HG03571 (cell line): ENCODE measurements at regions not wholly inside any gene's neighbourhood (a gene's known extent, or its start where the extent isn't known, plus 50 kb on each side); places are given as distances from the start of the nearest gene placed in this dataset.
"Not testable (repeated sequence)": the region's sequence is repeated elsewhere in the genome, so short reads cannot be mapped to it uniquely, and the experiment has no call there.

ENCODE experiments used
- ATAC-seq: cut with Tn5 transposase; IDR thresholded peaks from one replicate; pipeline ENCODE4 v1.9.1; 2021; ENCODE audit not compliant: unreplicated experiment

- ATAC-seq = no peak
Measured at GRCh38 chr9:25816439-25816838, 138.2 kb upstream of the TUSC1 start.

GRCh38 chr9:25814023-25814422, 135.8 kb upstream of the TUSC1 start:
- no peak for ATAC-seq

DNA sequence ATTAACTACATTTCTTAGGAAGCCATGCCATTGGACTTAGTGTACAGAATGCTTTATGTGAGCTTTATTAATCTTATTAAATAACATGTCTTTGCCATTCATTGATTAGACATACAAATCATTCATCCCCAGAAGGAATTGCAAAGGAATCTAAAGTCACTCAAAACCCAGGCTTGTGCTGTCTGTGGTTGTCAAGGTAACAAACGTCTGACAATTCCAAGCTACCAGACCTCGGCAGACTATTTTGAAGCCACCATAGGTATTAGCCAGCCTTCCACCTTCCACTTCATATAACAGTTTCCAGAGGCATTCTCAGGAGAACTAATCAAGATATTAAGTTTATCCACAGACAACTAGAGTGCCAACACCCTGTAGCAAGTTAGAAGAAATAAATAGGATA, 135.2 kb upstream of the TUSC1 start:
- no peak for ATAC-seq

GRCh38 chr9:25808554-25808953, 130.3 kb upstream of the TUSC1 start:
- ATAC-seq = no peak

DNA sequence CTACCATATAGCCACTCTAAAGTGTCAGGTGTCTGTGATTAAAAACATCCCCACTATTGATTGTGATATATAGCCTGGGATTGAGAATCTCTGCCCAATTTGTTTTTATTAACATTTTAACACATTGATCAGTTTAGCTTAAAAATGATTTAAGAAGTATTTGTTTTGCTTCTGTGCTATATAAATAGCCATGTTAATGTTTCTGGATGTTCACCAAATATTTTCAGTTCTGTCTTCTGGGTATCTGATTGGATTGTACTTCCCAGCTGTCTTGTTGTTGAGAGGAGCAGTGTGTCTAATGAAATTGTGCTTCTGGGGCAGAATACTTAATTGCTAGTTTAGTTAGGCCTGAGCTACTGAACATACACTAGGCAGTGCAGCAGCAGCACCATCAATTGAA, 126.6 kb upstream of the TUSC1 start:
- no peak for ATAC-seq

- not testable (repeated sequence) for ATAC-seq
Measured at GRCh38 chr9:25801989-25802388, 123.7 kb upstream of the TUSC1 start.

DNA sequence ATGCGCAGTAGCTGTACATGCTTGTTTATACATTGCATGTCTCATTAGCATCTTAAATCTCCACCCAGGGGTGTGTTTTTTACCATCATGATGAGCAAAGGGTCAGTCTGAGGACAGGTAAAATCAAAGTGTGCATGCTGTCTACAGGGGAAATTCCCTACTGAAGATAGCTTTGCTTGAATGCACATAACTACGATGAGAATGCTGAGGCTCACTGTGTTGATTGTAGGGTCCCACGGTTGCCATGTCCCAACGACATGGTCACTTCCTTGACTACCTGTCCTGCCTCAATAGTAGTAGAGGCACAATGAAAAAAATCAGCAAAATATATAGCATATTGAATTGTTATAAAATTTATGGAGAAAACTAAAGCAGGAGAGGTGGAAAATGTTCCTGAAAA, 95.6 kb upstream of the TUSC1 start:
- no peak for ATAC-seq

GRCh38 chr9:25755951-25756350, 77.7 kb upstream of the TUSC1 start:
- ATAC-seq = no peak

GRCh38 chr9:25752398-25752797, 74.2 kb upstream of the TUSC1 start:
- ATAC-seq = no peak

- no peak for ATAC-seq
Measured at GRCh38 chr9:25742256-25742655, 64.0 kb upstream of the TUSC1 start.

GRCh38 chr9:25733336-25733982, 55.2 kb upstream of the TUSC1 start:
- ATAC-seq = no peak

DNA sequence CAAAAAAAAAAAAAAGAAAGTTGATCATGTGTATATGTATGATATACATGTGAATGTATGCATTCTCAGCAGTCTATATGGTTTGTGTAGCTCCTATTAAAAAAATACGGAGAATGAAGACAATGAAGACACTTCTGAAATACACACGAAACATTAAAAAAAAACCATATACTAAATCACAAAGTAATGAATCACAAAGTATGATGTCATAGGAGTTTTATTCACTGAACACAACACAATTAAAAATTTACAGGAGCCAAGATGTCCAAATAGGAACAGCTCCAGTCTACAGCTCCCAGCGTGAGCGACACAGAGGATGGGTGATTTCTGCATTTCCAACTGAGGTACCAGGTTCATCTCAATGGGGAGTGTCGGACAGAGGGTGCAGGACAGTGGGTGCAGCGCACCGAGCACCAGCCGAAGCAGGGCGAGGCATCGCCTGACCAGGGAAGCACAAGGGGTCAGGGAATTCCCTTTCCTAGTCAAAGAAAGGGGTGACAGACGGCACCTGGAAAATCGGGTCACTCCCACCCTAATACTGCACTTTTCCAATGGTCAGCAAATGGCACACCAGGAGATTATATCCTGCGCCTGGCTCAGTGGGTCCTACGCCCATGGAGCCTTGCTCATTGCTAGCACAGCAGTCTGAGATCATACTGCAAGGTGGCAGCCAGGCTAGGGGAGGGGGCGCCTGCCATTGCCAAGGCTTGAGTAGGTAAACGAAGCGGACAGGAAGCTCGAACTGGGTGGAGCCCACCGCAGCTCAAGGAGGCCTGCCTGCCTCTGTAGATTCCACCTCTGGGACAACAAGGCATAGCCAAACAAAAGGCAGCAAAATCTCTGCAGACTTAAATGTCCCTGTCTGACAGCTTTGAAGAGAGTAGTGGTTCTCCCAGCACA, 53.9 kb upstream of the TUSC1 start:
- not testable (repeated sequence) for ATAC-seq
